GM18519 (cell line): ENCODE measurements at regions not wholly inside any gene's neighbourhood (a gene's known extent, or its start where the extent isn't known, plus 50 kb on each side); places are given as distances from the start of the nearest gene placed in this dataset.
"Not testable (repeated sequence)": the region's sequence is repeated elsewhere in the genome, so short reads cannot be mapped to it uniquely, and the experiment has no call there.

ENCODE experiments used
- ATAC-seq: cut with Tn5 transposase; IDR thresholded peaks from one replicate; pipeline ENCODE4 v1.9.1; 2021; ENCODE audit warnings: mild to moderate bottlenecking, moderate library complexity; ENCODE audit not compliant: unreplicated experiment, low FRiP score

GRCh38 chr13:21905486-21905885 is 234.6 kb downstream of the FGF9 start:
- ATAC-seq: no peak

GRCh38 chr13:21909331-21909730 is 238.5 kb downstream of the FGF9 start:
- no peak for ATAC-seq

GRCh38 chr13:21910546-21910945 is 239.7 kb downstream of the FGF9 start:
- ATAC-seq: no peak

- ATAC-seq: no peak
These were observed 240.9 kb downstream of the FGF9 start for GRCh38 chr13:21911646-21912298.

GRCh38 chr13:21913010-21913409 is 242.1 kb downstream of the FGF9 start:
- no peak for ATAC-seq

- no peak for ATAC-seq
These were observed 246.5 kb downstream of the FGF9 start for GRCh38 chr13:21917086-21918015.

GRCh38 chr13:21920802-21921201 is 249.9 kb downstream of the FGF9 start:
- not testable (repeated sequence) for ATAC-seq

- ATAC-seq: no peak
These were observed 254.1 kb downstream of the FGF9 start for GRCh38 chr13:21924958-21925357.

GRCh38 chr13:21925720-21926119 is 254.8 kb downstream of the FGF9 start:
- ATAC-seq: no peak

GRCh38 chr13:21929400-21929799 is 258.5 kb downstream of the FGF9 start:
- no peak for ATAC-seq

GRCh38 chr13:21930536-21930935 is 259.7 kb downstream of the FGF9 start:
- ATAC-seq: no peak

GRCh38 chr13:21932578-21932977 is 261.7 kb downstream of the FGF9 start:
- ATAC-seq: no peak

- no peak for ATAC-seq
These were observed 262.1 kb downstream of the FGF9 start for GRCh38 chr13:21932996-21933395.

GRCh38 chr13:21934284-21934683 is 263.4 kb downstream of the FGF9 start:
- no peak for ATAC-seq

- ATAC-seq: no peak
These were observed 265.8 kb downstream of the FGF9 start for GRCh38 chr13:21936674-21937073.

GRCh38 chr13:21938168-21938567 is 267.3 kb downstream of the FGF9 start:
- ATAC-seq: no peak

GRCh38 chr13:21938636-21939035 is 267.8 kb downstream of the FGF9 start:
- no peak for ATAC-seq

- no peak for ATAC-seq
These were observed 271.2 kb downstream of the FGF9 start for GRCh38 chr13:21942061-21942460.

- no peak for ATAC-seq
These were observed 273.7 kb downstream of the FGF9 start for GRCh38 chr13:21944610-21945009.

GRCh38 chr13:21945195-21945594 is 274.3 kb downstream of the FGF9 start:
- no peak for ATAC-seq

- ATAC-seq: no peak
These were observed 276.1 kb downstream of the FGF9 start for GRCh38 chr13:21946964-21947363.
